ENCODE measurements at regions not wholly inside any gene's neighbourhood (a gene's known extent, or its start where the extent isn't known, plus 50 kb on each side); places are given as distances from the start of the nearest gene placed in this dataset.

- intact Hi-C loops (cut with micrococcal nuclease; ENCODE audit: unreplicated experiment): no loop called here
- H3K79me2 ChIP-seq (ENCODE audit: low read depth): no peaks in the 10 kb centered on the region
- no peak overlapping the region for H2AFZ ChIP-seq
- H3K9me2 ChIP-seq (ENCODE audit: insufficient read depth): no peaks in the 10 kb centered on the region
- H3K36me3 ChIP-seq (ENCODE audit: low read depth): no peaks in the 10 kb centered on the region
- TF ChIP-seq, protein P1, sequence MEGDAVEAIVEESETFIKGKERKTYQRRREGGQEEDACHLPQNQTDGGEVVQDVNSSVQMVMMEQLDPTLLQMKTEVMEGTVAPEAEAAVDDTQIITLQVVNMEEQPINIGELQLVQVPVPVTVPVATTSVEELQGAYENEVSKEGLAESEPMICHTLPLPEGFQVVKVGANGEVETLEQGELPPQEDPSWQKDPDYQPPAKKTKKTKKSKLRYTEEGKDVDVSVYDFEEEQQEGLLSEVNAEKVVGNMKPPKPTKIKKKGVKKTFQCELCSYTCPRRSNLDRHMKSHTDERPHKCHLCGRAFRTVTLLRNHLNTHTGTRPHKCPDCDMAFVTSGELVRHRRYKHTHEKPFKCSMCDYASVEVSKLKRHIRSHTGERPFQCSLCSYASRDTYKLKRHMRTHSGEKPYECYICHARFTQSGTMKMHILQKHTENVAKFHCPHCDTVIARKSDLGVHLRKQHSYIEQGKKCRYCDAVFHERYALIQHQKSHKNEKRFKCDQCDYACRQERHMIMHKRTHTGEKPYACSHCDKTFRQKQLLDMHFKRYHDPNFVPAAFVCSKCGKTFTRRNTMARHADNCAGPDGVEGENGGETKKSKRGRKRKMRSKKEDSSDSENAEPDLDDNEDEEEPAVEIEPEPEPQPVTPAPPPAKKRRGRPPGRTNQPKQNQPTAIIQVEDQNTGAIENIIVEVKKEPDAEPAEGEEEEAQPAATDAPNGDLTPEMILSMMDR (conservative IDR thresholded peaks at IDR 0.05): no peak
- TF ChIP-seq EZH2 (IDR thresholded peaks at IDR 0.05; ENCODE audit: low read depth): no peak
- DNase-seq: no peak
- BruUV-seq (replicated peaks): no TSS peak
- no peak overlapping the region for H3K4me2 ChIP-seq
- no peak overlapping the region for H3K27ac ChIP-seq
- H3K4me1 ChIP-seq (replicated peaks; ENCODE audit: insufficient read depth): no peaks in the 10 kb centered on the region
- ChIA-PET CTCF (no interaction called here), POLR2A (ENCODE audit: unreplicated experiment) (no interaction called here)
- no peak overlapping the region for H3K4me3 ChIP-seq
- H4K20me1 ChIP-seq (ENCODE audit: insufficient read depth): no peaks in the 10 kb centered on the region
- no peaks in the 10 kb centered on the region for H3F3A ChIP-seq (ENCODE audit: insufficient read depth, low read depth)
- no peaks in the 10 kb centered on the region for H3K9me3 ChIP-seq (ENCODE audit: insufficient read depth, low read depth)
- H3K27me3 ChIP-seq (ENCODE audit: insufficient read depth, low read depth): no peaks in the 10 kb centered on the region
Measured at GRCh38 chr2:120943403-120944034, 207.9 kb downstream of the GLI2 start.

DNA sequence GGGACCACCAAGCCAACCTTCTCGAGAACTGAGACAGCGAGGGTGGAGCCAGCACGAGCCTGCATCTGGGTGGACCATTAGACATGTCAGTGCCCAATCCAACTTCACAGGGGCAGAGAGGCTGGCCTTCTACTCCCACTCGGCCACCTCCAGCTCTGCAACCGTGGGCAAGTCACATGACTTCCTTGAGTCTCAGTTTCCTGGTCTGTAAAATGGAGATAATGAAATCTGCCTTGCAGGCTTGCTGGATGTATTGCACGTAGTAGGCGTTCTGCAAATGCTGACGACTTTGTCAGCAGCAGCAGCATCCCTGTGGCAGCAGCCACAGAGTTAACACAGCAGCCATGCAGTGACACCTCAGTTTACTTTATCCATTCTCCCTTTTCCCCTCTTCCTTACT lies 208.9 kb downstream of the GLI2 start:
- H3K27me3 ChIP-seq (ENCODE audit: insufficient read depth, low read depth): no peaks in the 10 kb centered on the region
- no peaks in the 10 kb centered on the region for H3K9me3 ChIP-seq (ENCODE audit: insufficient read depth, low read depth)
- H3K36me3 ChIP-seq (ENCODE audit: low read depth): no peaks in the 10 kb centered on the region
- H3K4me3 ChIP-seq: no peak overlapping the region
- TF ChIP-seq, protein P1 (conservative IDR thresholded peaks at IDR 0.05): no peak
- no peak for TF ChIP-seq EZH2 (IDR thresholded peaks at IDR 0.05; ENCODE audit: low read depth)
- no TSS peak for BruUV-seq (replicated peaks)
- H2AFZ ChIP-seq: no peak overlapping the region
- H3K4me1 ChIP-seq (replicated peaks; ENCODE audit: insufficient read depth): no peaks in the 10 kb centered on the region
- intact Hi-C loops (cut with micrococcal nuclease; ENCODE audit: unreplicated experiment): no loop called here
- H3K27ac ChIP-seq: no peak overlapping the region
- no peaks in the 10 kb centered on the region for H3F3A ChIP-seq (ENCODE audit: insufficient read depth, low read depth)
- no peaks in the 10 kb centered on the region for H3K9me2 ChIP-seq (ENCODE audit: insufficient read depth)
- CTCF ChIA-PET: no interaction called here
- no peak overlapping the region for H3K4me2 ChIP-seq
- H4K20me1 ChIP-seq (ENCODE audit: insufficient read depth): no peaks in the 10 kb centered on the region
- POLR2A ChIA-PET (ENCODE audit: unreplicated experiment): no interaction called here
- no peaks in the 10 kb centered on the region for H3K79me2 ChIP-seq (ENCODE audit: low read depth)
- DNase-seq: no peak

DNA sequence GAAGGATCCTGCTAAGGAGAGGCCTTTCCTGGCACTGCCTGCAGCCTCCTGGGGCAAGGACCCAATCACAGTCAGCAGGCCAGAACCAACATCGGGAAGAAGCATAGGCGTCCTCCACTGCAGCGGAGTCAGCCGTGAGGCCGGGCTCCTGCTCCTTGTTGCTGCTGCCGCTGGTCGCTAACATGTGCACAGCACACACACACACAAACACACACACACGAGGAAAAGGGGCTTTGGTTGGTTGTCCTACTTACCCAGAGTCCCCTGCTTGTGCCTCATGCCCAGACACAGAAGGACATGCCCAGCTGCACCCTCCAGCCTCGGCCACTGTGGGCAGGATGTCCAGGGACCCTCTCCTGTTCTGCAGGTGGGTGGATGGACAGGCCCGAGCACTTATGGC lies 209.4 kb downstream of the GLI2 start:
- no peaks in the 10 kb centered on the region for H3K9me3 ChIP-seq (ENCODE audit: insufficient read depth, low read depth)
- no peaks in the 10 kb centered on the region for H3K79me2 ChIP-seq (ENCODE audit: low read depth)
- no peak overlapping the region for H3K4me3 ChIP-seq
- ChIA-PET CTCF (no interaction called here), POLR2A (ENCODE audit: unreplicated experiment) (interaction anchor here (0.6 kb wide), 1 partner anchor 53 kb away, joined by 4 read pairs; no protein-coding TSS in a partner anchor)
- intact Hi-C loops (cut with micrococcal nuclease; ENCODE audit: unreplicated experiment): no loop called here
- H3F3A ChIP-seq (ENCODE audit: insufficient read depth, low read depth): no peaks in the 10 kb centered on the region
- DNase-seq: no peak
- no peaks in the 10 kb centered on the region for H4K20me1 ChIP-seq (ENCODE audit: insufficient read depth)
- H3K36me3 ChIP-seq (ENCODE audit: low read depth): no peaks in the 10 kb centered on the region
- no peaks in the 10 kb centered on the region for H3K4me1 ChIP-seq (replicated peaks; ENCODE audit: insufficient read depth)
- no peak for TF ChIP-seq EZH2 (IDR thresholded peaks at IDR 0.05; ENCODE audit: low read depth)
- TF ChIP-seq, protein P1 (conservative IDR thresholded peaks at IDR 0.05): no peak
- no peaks in the 10 kb centered on the region for H3K9me2 ChIP-seq (ENCODE audit: insufficient read depth)
- no peak overlapping the region for H3K4me2 ChIP-seq
- H2AFZ ChIP-seq: no peak overlapping the region
- BruUV-seq (replicated peaks): no TSS peak
- no peaks in the 10 kb centered on the region for H3K27me3 ChIP-seq (ENCODE audit: insufficient read depth, low read depth)
- H3K27ac ChIP-seq: no peak overlapping the region
